Peyer's patch (tissue), 4 donors: ENCODE measurements at regions not wholly inside any gene's neighbourhood (a gene's known extent, or its start where the extent isn't known, plus 50 kb on each side); places are given as distances from the start of the nearest gene placed in this dataset.

ENCODE experiments used
- CTCF ChIP-seq, 6 experiments: fragments of 450-650 bp in 4 of 6; fragments of 200-600 bp in 2 of 6; sonication (generic) in 1 of 6; IDR thresholded peaks; one replicate each; pipeline ENCODE4 v1.5.1; 2017 to 2019; ENCODE audit warnings: antibody characterized with exemption in 6 of 6, mild to moderate bottlenecking in 3 of 6, moderate library complexity in 1 of 6
- POLR2A ChIP-seq, 2 donors: fragments of 450-650 bp; IDR thresholded peaks; one replicate each; pipeline ENCODE4 v1.5.1; 2017; ENCODE audit warnings: antibody characterized with exemption in 2 of 2, mild to moderate bottlenecking in 2 of 2, moderate library complexity in 2 of 2

DNA sequence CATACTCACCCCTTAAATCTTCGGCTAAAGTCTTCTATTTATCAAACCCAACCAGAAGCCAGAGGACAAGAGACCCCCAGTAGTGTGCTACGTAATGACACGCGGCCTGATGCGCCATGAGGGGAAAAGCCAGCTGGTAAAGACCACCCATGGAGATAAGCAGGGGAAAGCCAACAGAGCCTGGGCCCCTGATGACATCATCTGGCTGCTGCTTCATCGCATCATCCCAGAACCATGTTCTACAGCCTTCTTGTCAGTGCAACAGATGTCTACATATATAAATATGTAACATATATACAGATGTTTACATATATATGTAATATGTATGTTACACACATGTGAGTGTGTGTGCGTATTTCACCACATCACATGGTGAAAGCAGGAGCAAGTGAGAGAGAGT, 81.7 kb upstream of the VANGL1 start:
- no peak for TF ChIP-seq CTCF (IDR thresholded peaks at IDR 0.05)
- no peak for TF ChIP-seq POLR2A (IDR thresholded peaks at IDR 0.05)
